IMR-90 (cell line): ENCODE measurements at regions not wholly inside any gene's neighbourhood (a gene's known extent, or its start where the extent isn't known, plus 50 kb on each side); places are given as distances from the start of the nearest gene placed in this dataset.

Experiments used
- ATAC-seq: fragments of 200-7000 bp; cut with Tn5 transposase; 2 replicates; pipeline ENCODE4 v1.9.1; 2020; ENCODE audit warnings: low read depth, mild to moderate bottlenecking, moderate library complexity
- BruUV-seq: library from RNA; stranded (reverse); fragments of 400-500 nt; replicated peaks from 2 replicates; lab custom pipeline; 2021; lab: Mats Ljungman, UMichigan
- CTCF ChIA-PET: fragments of 300-600 bp; formaldehyde crosslinking; extraction: SDS; loops from one replicate; lab custom pipeline; 2021; ENCODE audit warnings: antibody characterized with exemption; lab: Yijun Ruan, JAX
- POLR2A ChIA-PET: fragments of 300-600 bp; sonication (Branson Sonifier 250); formaldehyde crosslinking; loops from one replicate; lab custom pipeline; 2022; ENCODE audit warnings: antibody characterized with exemption; ENCODE audit not compliant: unreplicated experiment; lab: Charles Lee
- DNase-seq: peaks from one replicate; pipeline ENCODE4 v3.0.0; 2013
- H2AFZ ChIP-seq: replicated peaks from 2 replicates; pipeline ENCODE3; 2013; ENCODE audit warnings: low read length, mild to moderate bottlenecking; ENCODE audit not compliant: poor library complexity
- H2AK5ac ChIP-seq: 2 replicates; pipeline ENCODE4 v1.6.1; 2013; ENCODE audit warnings: low read depth, low read length, inconsistent platforms
- H2AK9ac ChIP-seq: replicated peaks from 2 replicates; pipeline ENCODE3; 2013; ENCODE audit warnings: mild to moderate bottlenecking, low read depth, low read length, moderate library complexity; ENCODE audit not compliant: poor library complexity
- H2BK120ac ChIP-seq: 2 replicates; pipeline ENCODE4 v1.6.1; 2013; ENCODE audit warnings: low read depth, low read length, inconsistent platforms
- H2BK15ac ChIP-seq: 3 replicates; pipeline ENCODE4 v1.6.1; 2013; ENCODE audit warnings: low read depth, low read length, inconsistent platforms
- H2BK20ac ChIP-seq: 2 replicates; pipeline ENCODE4 v1.6.1; 2013; ENCODE audit warnings: low read depth, mild to moderate bottlenecking, inconsistent platforms, low read length, moderate library complexity
- H2BK5ac ChIP-seq: 2 replicates; pipeline ENCODE4 v1.6.1; 2013; ENCODE audit warnings: mild to moderate bottlenecking, low read depth, low read length, inconsistent platforms; ENCODE audit not compliant: poor library complexity, severe bottlenecking
- H3K14ac ChIP-seq: replicated peaks from 2 replicates; pipeline ENCODE4 v1.6.1; 2013; ENCODE audit warnings: low read depth, low read length, inconsistent platforms
- H3K18ac ChIP-seq: 2 replicates; pipeline ENCODE4 v1.6.1; 2013; ENCODE audit warnings: low read depth, low read length, control low read depth
- H3K23ac ChIP-seq: 2 replicates; pipeline ENCODE4 v1.6.1; 2013; ENCODE audit warnings: low read depth, low read length, inconsistent platforms
- H3K27ac ChIP-seq: 2 replicates; pipeline ENCODE4 v1.5.1; 2013; ENCODE audit warnings: mild to moderate bottlenecking, control low read depth, low read length; ENCODE audit not compliant: insufficient read depth
- H3K27me3 ChIP-seq: 2 replicates; pipeline ENCODE4 v1.6.1; 2013; ENCODE audit warnings: low read length; ENCODE audit not compliant: control insufficient read depth, insufficient read depth
- H3K36me3 ChIP-seq: 2 replicates; pipeline ENCODE4 v1.6.1; 2013; ENCODE audit warnings: low read length, mixed read lengths; ENCODE audit not compliant: control insufficient read depth, insufficient read depth
- H3K4ac ChIP-seq: 2 replicates; pipeline ENCODE4 v1.6.1; 2013; ENCODE audit warnings: low read depth, low read length, inconsistent platforms
- H3K4me1 ChIP-seq: 2 replicates; pipeline ENCODE4 v1.6.1; 2013; ENCODE audit warnings: low read length, mixed read lengths; ENCODE audit not compliant: control insufficient read depth, insufficient read depth
- H3K4me2 ChIP-seq: 2 replicates; pipeline ENCODE4 v1.6.1; 2013; ENCODE audit warnings: low read depth, mild to moderate bottlenecking, control low read depth, low read length, moderate library complexity
- H3K4me3 ChIP-seq: 2 replicates; pipeline ENCODE4 v1.5.1; 2013; ENCODE audit warnings: low read depth, mild to moderate bottlenecking, control low read depth, low read length, moderate library complexity; ENCODE audit not compliant: insufficient read depth
- H3K56ac ChIP-seq: 2 replicates; pipeline ENCODE4 v1.6.1; 2013; ENCODE audit warnings: low read length, inconsistent platforms; ENCODE audit not compliant: insufficient read depth; ENCODE audit errors: extremely low read depth
- H3K79me1 ChIP-seq, 2 experiments: 2 replicates each; pipeline ENCODE4 v1.6.1; 2013; ENCODE audit warnings: low read length in 2 of 2, inconsistent platforms in 1 of 2, low read depth in 1 of 2
- H3K9ac ChIP-seq: 2 replicates; pipeline ENCODE4 v1.6.1; 2013; ENCODE audit warnings: low read depth, low read length, control low read depth
- H3K9me1 ChIP-seq: 2 replicates; pipeline ENCODE4 v1.6.1; 2013; ENCODE audit warnings: low read length, inconsistent platforms; ENCODE audit not compliant: insufficient read depth
- H3K9me3 ChIP-seq: 2 replicates; pipeline ENCODE4 v1.6.1; 2013; ENCODE audit warnings: low read length; ENCODE audit not compliant: control insufficient read depth, insufficient read depth
- H4K20me1 ChIP-seq: 2 replicates; pipeline ENCODE4 v1.6.1; 2013; ENCODE audit warnings: low read length, inconsistent platforms; ENCODE audit not compliant: insufficient read depth
- H4K5ac ChIP-seq: 2 replicates; pipeline ENCODE4 v1.6.1; 2013; ENCODE audit warnings: mild to moderate bottlenecking, low read depth, low read length, control low read depth
- H4K8ac ChIP-seq, 2 experiments: 2 replicates each; pipeline ENCODE4 v1.6.1; 2013; ENCODE audit warnings: low read depth in 2 of 2, low read length in 2 of 2, control low read depth in 1 of 2, inconsistent platforms in 1 of 2
- H4K91ac ChIP-seq: 2 replicates; pipeline ENCODE4 v1.6.1; 2013; ENCODE audit warnings: low read depth, low read length, inconsistent platforms; ENCODE audit not compliant: insufficient read depth
- BHLHE40 ChIP-seq: fragments of 150-350 bp; IDR thresholded peaks from 2 replicates; pipeline ENCODE4 v1.6.1; 2016; ENCODE audit warnings: mild to moderate bottlenecking, low read depth, low read length
- CEBPB ChIP-seq: IDR thresholded peaks from 2 replicates; pipeline ENCODE4 v1.6.1; 2012; ENCODE audit warnings: low read depth, low read length, improper control_type of control experiment
- CHD1 ChIP-seq: IDR thresholded peaks from 2 replicates; pipeline ENCODE4 v1.6.1; 2012; ENCODE audit warnings: low read depth, low read length, improper control_type of control experiment
- FOS ChIP-seq: fragments of 150-350 bp; IDR thresholded peaks from 2 replicates; pipeline ENCODE4 v1.6.1; 2016; ENCODE audit warnings: low read depth, low read length
- MAFK ChIP-seq: IDR thresholded peaks from 2 replicates; pipeline ENCODE4 v1.6.1; 2012; ENCODE audit warnings: low read depth, low read length, improper control_type of control experiment
- MAZ ChIP-seq: IDR thresholded peaks from 2 replicates; pipeline ENCODE4 v1.6.1; 2012; ENCODE audit warnings: low read depth, mild to moderate bottlenecking, low read length, improper control_type of control experiment, moderate library complexity, borderline replicate concordance
- NFE2L2 ChIP-seq: fragments of 150-350 bp; IDR thresholded peaks from 2 replicates; pipeline ENCODE4 v1.6.1; 2016; ENCODE audit warnings: low read depth, mild to moderate bottlenecking, low read length
- POLR2A ChIP-seq: IDR thresholded peaks from 2 replicates; pipeline ENCODE4 v1.6.1; 2012; ENCODE audit warnings: mild to moderate bottlenecking, low read depth, low read length
- RAD21 ChIP-seq: IDR thresholded peaks from 2 replicates; pipeline ENCODE4 v1.6.1; 2012; ENCODE audit warnings: low read length, improper control_type of control experiment
- RCOR1 ChIP-seq: IDR thresholded peaks from 2 replicates; pipeline ENCODE4 v1.6.1; 2012; ENCODE audit warnings: mild to moderate bottlenecking, low read length, improper control_type of control experiment; ENCODE audit not compliant: insufficient replicate concordance
- RFX5 ChIP-seq: IDR thresholded peaks from 2 replicates; pipeline ENCODE4 v1.8.0; 2012; ENCODE audit warnings: low read depth, mild to moderate bottlenecking, low read length, moderate library complexity
- SMC3 ChIP-seq: fragments of 150-350 bp; IDR thresholded peaks from 2 replicates; pipeline ENCODE4 v1.6.1; 2016; ENCODE audit warnings: low read depth, mild to moderate bottlenecking, antibody characterized with exemption, low read length, moderate library complexity
- WGBS, 2 experiments: methylation state at CpG; one replicate each; pipeline versions ENCODE4 v1.1.5 to v1.1.7; 2013; ENCODE audit warnings: missing lambda C conversion rate in 2 of 2; ENCODE audit not compliant: insufficient read length in 1 of 2; ENCODE audit errors: extremely low coverage in 2 of 2; 5-methylcytosine and 5-hydroxymethylcytosine counted together
- dilution Hi-C: fragments of 300-500 bp; cut with HindIII; formaldehyde crosslinking; loops from one replicate; pipeline ENCODE4 v1.14.3; 2018; ENCODE audit warnings: low sequenced_read_pairs; ENCODE audit not compliant: unreplicated experiment
- in situ Hi-C: fragments of 300-500 bp; cut with MboI; formaldehyde crosslinking; loops from 3 replicates; pipeline ENCODE4 v1.14.3; 2019; ENCODE audit warnings: low sequenced_read_pairs, inconsistent platforms, mixed read lengths
- intact Hi-C: fragments of 100-400 bp; cut with micrococcal nuclease; formaldehyde crosslinking; loops from 2 replicates; pipeline ENCODE4 v1.10.0; 2022
- TF ChIP-seq, protein P1 (sequence below): fragments of 150-350 bp; IDR thresholded peaks from 2 replicates; pipeline ENCODE4 v1.6.1; 2016; ENCODE audit warnings: low read depth, mild to moderate bottlenecking, low read length, moderate library complexity, borderline replicate concordance
- TF ChIP-seq, protein P2 (sequence below): fragments of 150-350 bp; IDR thresholded peaks from 2 replicates; pipeline ENCODE4 v1.6.1; 2017; ENCODE audit warnings: mild to moderate bottlenecking, antibody characterized with exemption, low read length, low read depth

DNA sequence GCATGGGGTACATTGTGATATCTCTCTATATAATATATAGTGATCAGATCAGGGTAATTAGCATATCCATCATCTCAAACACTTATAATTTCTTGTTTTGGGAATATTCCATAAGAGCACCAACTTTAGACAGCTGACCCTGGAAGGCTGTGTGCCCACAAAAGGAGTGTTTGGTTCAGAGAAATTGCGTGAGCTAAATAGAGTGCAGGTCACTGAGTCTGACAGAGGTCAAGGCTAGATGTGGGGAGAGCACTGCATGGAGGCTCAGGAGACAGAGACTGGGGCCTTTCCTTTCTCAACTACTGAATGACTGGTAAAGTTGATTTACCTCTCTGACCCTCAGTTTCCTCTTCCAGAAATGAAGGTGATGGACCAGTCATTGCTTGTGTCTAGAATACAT is 114.9 kb upstream of the ADGRF1 start:
- Histone ChIP-seq H2BK120ac (peak overlapping the region; percentile 3; the same call in 1 of the 2 replicates), H3K14ac (no peak overlapping the region), H2AK9ac (no peak overlapping the region), H3K36me3 (no peaks in the 10 kb centered on the region), H3K27ac (no peak overlapping the region), H3K4ac (no peak overlapping the region), H2BK15ac (no peak overlapping the region), H3K9ac (no peak overlapping the region), H3K4me3 (no peak overlapping the region), H2AK5ac (no peak overlapping the region), H4K91ac (no peak overlapping the region), H2BK20ac (no peak overlapping the region), H3K79me1 (no peaks in the 10 kb centered on the region), H2AFZ (no peak overlapping the region), H3K18ac (no peak overlapping the region), H4K8ac (no peak overlapping the region), H3K9me3 (no peaks in the 10 kb centered on the region), H3K56ac (no peak overlapping the region), H4K20me1 (no peaks in the 10 kb centered on the region), H3K23ac (no peak overlapping the region), H4K5ac (no peak overlapping the region), H3K9me1 (peaks cover 10% of the 10 kb centered on the region), H3K4me2 (no peak overlapping the region), H3K4me1 (peaks cover 12% of the 10 kb centered on the region), H2BK5ac (no peak overlapping the region), H3K27me3 (no peaks in the 10 kb centered on the region)
- ATAC-seq, result no peak
- no CpG with 5 or more reads among the region's 1 CpG for WGBS, 2 experiments
- intact Hi-C loops (no loop called here), dilution Hi-C loops (no loop called here), in situ Hi-C loops (no loop called here)
- ChIA-PET CTCF (interaction anchor here (1.0 kb wide), 1 partner anchor 11 kb away, joined by 3 read pairs; no protein-coding TSS in a partner anchor), POLR2A (no interaction called here)
- TF ChIP-seq FOS, result no peak
- TF ChIP-seq, protein P1, sequence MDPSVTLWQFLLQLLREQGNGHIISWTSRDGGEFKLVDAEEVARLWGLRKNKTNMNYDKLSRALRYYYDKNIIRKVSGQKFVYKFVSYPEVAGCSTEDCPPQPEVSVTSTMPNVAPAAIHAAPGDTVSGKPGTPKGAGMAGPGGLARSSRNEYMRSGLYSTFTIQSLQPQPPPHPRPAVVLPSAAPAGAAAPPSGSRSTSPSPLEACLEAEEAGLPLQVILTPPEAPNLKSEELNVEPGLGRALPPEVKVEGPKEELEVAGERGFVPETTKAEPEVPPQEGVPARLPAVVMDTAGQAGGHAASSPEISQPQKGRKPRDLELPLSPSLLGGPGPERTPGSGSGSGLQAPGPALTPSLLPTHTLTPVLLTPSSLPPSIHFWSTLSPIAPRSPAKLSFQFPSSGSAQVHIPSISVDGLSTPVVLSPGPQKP, result no peak
- TF ChIP-seq POLR2A, result no peak
- no peak for TF ChIP-seq CEBPB
- TF ChIP-seq NFE2L2, result no peak
- no peak for TF ChIP-seq MAFK
- TF ChIP-seq RCOR1, result no peak
- TF ChIP-seq, protein P2, sequence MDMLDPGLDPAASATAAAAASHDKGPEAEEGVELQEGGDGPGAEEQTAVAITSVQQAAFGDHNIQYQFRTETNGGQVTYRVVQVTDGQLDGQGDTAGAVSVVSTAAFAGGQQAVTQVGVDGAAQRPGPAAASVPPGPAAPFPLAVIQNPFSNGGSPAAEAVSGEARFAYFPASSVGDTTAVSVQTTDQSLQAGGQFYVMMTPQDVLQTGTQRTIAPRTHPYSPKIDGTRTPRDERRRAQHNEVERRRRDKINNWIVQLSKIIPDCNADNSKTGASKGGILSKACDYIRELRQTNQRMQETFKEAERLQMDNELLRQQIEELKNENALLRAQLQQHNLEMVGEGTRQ, result no peak
- no peak for TF ChIP-seq SMC3
- TF ChIP-seq RAD21, result no peak
- no peak for TF ChIP-seq RFX5
- TF ChIP-seq BHLHE40, result no peak
- no peak for TF ChIP-seq CHD1
- TF ChIP-seq MAZ, result no peak
- DNase-seq, result no peak
- BruUV-seq, result no TSS peak
